SK-N-SH treated with all-trans-retinoic acid at 6 μM for 48 hours (cell line): ENCODE measurements at regions not wholly inside any gene's neighbourhood (a gene's known extent, or its start where the extent isn't known, plus 50 kb on each side); places are given as distances from the start of the nearest gene placed in this dataset.
"Not testable (repeated sequence)": the region's sequence is repeated elsewhere in the genome, so short reads cannot be mapped to it uniquely, and the experiment has no call there.

Experiments used
- ISL1 ChIP-seq: fragments of 250-450 bp; sonication (Bioruptor Pico); IDR thresholded peaks from 2 replicates; pipeline ENCODE4 v2.1.2; 2022; ENCODE audit warnings: mild to moderate bottlenecking, moderate library complexity
- OSR1 ChIP-seq: fragments of 250-450 bp; sonication (Bioruptor Pico); IDR thresholded peaks from 2 replicates; pipeline ENCODE4 v1.8.0; 2022; ENCODE audit warnings: moderate library complexity, mild to moderate bottlenecking, inconsistent platforms
- PATZ1 ChIP-seq: fragments of 250-450 bp; sonication (Bioruptor Pico); IDR thresholded peaks from 2 replicates; pipeline ENCODE4 v1.8.0; 2020; ENCODE audit warnings: mild to moderate bottlenecking, moderate library complexity, borderline replicate concordance
- TCF4 ChIP-seq: fragments of 250-450 bp; sonication (Bioruptor Pico); IDR thresholded peaks from 2 replicates; pipeline ENCODE4 v1.8.0; 2021; ENCODE audit warnings: mild to moderate bottlenecking, moderate library complexity, borderline replicate concordance
- ZFP30 ChIP-seq: fragments of 450-650 bp; formaldehyde crosslinking; IDR thresholded peaks from 2 replicates; pipeline ENCODE4 v1.5.0; 2022; ENCODE audit warnings: mild to moderate bottlenecking, moderate library complexity
- ZNF70 ChIP-seq: fragments of 450-650 bp; formaldehyde crosslinking; IDR thresholded peaks from 2 replicates; pipeline ENCODE4 v1.5.0; 2020; ENCODE audit warnings: mild to moderate bottlenecking, moderate library complexity

DNA sequence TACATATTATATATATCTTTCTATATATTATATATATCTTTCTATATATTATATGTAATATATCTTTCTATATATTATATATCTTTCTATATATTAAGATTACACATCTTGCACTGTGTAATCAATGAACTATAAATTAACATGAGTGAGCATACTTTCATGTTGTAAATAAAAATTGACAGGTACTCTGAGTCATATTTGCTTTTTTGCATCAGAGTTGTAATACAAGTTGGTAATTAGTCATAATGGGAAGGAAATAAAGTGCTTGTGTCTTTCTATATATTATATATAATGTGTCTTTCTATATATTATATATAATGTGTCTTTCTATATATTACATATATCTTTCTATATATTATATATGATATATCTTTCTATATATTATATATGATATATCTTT, 172.5 kb upstream of the MAGI2 start:
- TF ChIP-seq ZFP30; OSR1 (CRISPR knock-in tag); PATZ1 (CRISPR knock-in tag); ZNF70 (CRISPR knock-in tag); ISL1 (CRISPR knock-in tag); TCF4 (CRISPR knock-in tag): not testable (repeated sequence)
